Kidney (tissue), 13 donors: ENCODE measurements at regions not wholly inside any gene's neighbourhood (a gene's known extent, or its start where the extent isn't known, plus 50 kb on each side); places are given as distances from the start of the nearest gene placed in this dataset.

ENCODE experiments used
- DNase-seq, 5 donors: peaks; one replicate each; pipeline ENCODE4 v3.0.0-alpha.2; 2013 to 2020
- FAIRE-seq: peaks from 2 replicates; lab custom pipeline; 2012; peaks lifted over from hg19 to GRCh38; lab: Jason Lieb, UNC
- H3K27ac ChIP-seq, 2 donors: one replicate each; pipeline ENCODE4 v1.7.0; 2013; ENCODE audit warnings: low read depth in 2 of 2, low read length in 2 of 2, inconsistent platforms in 1 of 2
- H3K27me3 ChIP-seq: one replicate; pipeline ENCODE4 v1.7.1; 2013; ENCODE audit warnings: low read length, inconsistent platforms; ENCODE audit not compliant: control insufficient read depth, insufficient read depth
- H3K36me3 ChIP-seq, 3 donors: one replicate each; pipeline versions ENCODE4 v1.7.0 to v1.7.1; 2013; ENCODE audit warnings: low read length in 3 of 3, control low read depth in 1 of 3, inconsistent platforms in 1 of 3; ENCODE audit not compliant: insufficient read depth in 3 of 3, control insufficient read depth in 2 of 3
- H3K4me1 ChIP-seq, 3 donors: one replicate each; pipeline versions ENCODE4 v1.7.0 to v1.7.1; 2013; ENCODE audit warnings: low read length in 3 of 3, inconsistent platforms in 1 of 3, low read depth in 1 of 3; ENCODE audit not compliant: control insufficient read depth in 2 of 3, insufficient read depth in 2 of 3
- H3K4me3 ChIP-seq, 3 donors: one replicate each; pipeline versions ENCODE4 v1.7.0 to v1.8.1; 2013; ENCODE audit warnings: low read length in 3 of 3, control low read depth in 1 of 3, inconsistent platforms in 1 of 3
- H3K9ac ChIP-seq, 3 donors: one replicate each; pipeline versions ENCODE4 v1.7.0 to v1.7.1; 2013; ENCODE audit warnings: low read length in 3 of 3, control low read depth in 1 of 3, inconsistent platforms in 1 of 3
- H3K9me3 ChIP-seq, 3 donors: one replicate each; pipeline versions ENCODE4 v1.7.0 to v1.7.1; 2013; ENCODE audit warnings: low read length in 3 of 3, control low read depth in 1 of 3, inconsistent platforms in 1 of 3; ENCODE audit not compliant: control insufficient read depth in 2 of 3, insufficient read depth in 1 of 3
- intact Hi-C: fragments of 100-400 bp; cut with DNase I; formaldehyde crosslinking; loops from one replicate; pipeline ENCODE4 v1.11.1; 2022
- TF ChIP-seq, protein P1 (sequence below): IDR thresholded peaks from 3 replicates; pipeline ENCODE4 v1.5.1; 2012; ENCODE audit warnings: mild to moderate bottlenecking, moderate library complexity, borderline replicate concordance; ENCODE audit not compliant: insufficient read depth; ENCODE audit errors: extremely low read depth
- donor health status: control.
- donor health status: control.
- donor health status: control.
- donor health status: control.
- donor health status: control.
- donor health status: DM: yes; HTN: yes; CAD: no.
- donor health status: Normal renal cell carcinoma (clear cell type).

- no peak overlapping the region for H3K27ac ChIP-seq
- H3K9me3 ChIP-seq = no peaks in the 10 kb centered on the region
- no peak for FAIRE-seq
Observed at GRCh38 chrX:113558576-113558975, 717.9 kb upstream of the AMOT start.

GRCh38 chrX:113551919-113552318 lies 711.3 kb upstream of the AMOT start:
- no peak for FAIRE-seq
- Histone ChIP-seq H3K9me3 (no peaks in the 10 kb centered on the region), H3K4me3 (no peak overlapping the region), H3K36me3 (no peaks in the 10 kb centered on the region), H3K4me1 (no peaks in the 10 kb centered on the region), H3K27me3 (no peaks in the 10 kb centered on the region), H3K27ac (no peak overlapping the region), H3K9ac (no peak overlapping the region)
- no peak for DNase-seq
- TF ChIP-seq, protein P1, sequence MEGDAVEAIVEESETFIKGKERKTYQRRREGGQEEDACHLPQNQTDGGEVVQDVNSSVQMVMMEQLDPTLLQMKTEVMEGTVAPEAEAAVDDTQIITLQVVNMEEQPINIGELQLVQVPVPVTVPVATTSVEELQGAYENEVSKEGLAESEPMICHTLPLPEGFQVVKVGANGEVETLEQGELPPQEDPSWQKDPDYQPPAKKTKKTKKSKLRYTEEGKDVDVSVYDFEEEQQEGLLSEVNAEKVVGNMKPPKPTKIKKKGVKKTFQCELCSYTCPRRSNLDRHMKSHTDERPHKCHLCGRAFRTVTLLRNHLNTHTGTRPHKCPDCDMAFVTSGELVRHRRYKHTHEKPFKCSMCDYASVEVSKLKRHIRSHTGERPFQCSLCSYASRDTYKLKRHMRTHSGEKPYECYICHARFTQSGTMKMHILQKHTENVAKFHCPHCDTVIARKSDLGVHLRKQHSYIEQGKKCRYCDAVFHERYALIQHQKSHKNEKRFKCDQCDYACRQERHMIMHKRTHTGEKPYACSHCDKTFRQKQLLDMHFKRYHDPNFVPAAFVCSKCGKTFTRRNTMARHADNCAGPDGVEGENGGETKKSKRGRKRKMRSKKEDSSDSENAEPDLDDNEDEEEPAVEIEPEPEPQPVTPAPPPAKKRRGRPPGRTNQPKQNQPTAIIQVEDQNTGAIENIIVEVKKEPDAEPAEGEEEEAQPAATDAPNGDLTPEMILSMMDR = no peak
- intact Hi-C loops = no loop called here

More at GRCh38 chrX:113558576-113558975, 717.9 kb upstream of the AMOT start:
- Histone ChIP-seq H3K4me3 (no peak overlapping the region), H3K36me3 (no peaks in the 10 kb centered on the region), H3K4me1 (no peaks in the 10 kb centered on the region), H3K27me3 (no peaks in the 10 kb centered on the region), H3K9ac (no peak overlapping the region)
- no peak for DNase-seq
- TF ChIP-seq, protein P1 = no peak
- intact Hi-C loops = no loop called here

GRCh38 chrX:113548308-113549015 lies 707.8 kb upstream of the AMOT start:
- Histone ChIP-seq H3K4me1 (no peaks in the 10 kb centered on the region), H3K9me3 (no peaks in the 10 kb centered on the region), H3K36me3 (no peaks in the 10 kb centered on the region), H3K9ac (no peak overlapping the region), H3K27ac (no peak overlapping the region), H3K27me3 (no peaks in the 10 kb centered on the region), H3K4me3 (no peak overlapping the region)
- no peak for DNase-seq
- intact Hi-C loops = no loop called here
- FAIRE-seq = no peak
- TF ChIP-seq, protein P1 = no peak
